HepG2 (cell line): ENCODE measurements at regions not wholly inside any gene's neighbourhood (a gene's known extent, or its start where the extent isn't known, plus 50 kb on each side); places are given as distances from the start of the nearest gene placed in this dataset.

Experiments
- ATAC-seq: fragments of 200-7000 bp; cut with Tn5 transposase; 3 replicates; pipeline ENCODE4 v1.9.1; 2020; ENCODE audit warnings: mild to moderate bottlenecking, moderate library complexity
- BruUV-seq: library from RNA; stranded (reverse); fragments of 400-500 nt; replicated peaks from 2 replicates; lab custom pipeline; 2021; lab: Mats Ljungman, UMichigan
- CTCF ChIA-PET: fragments of 300-600 bp; formaldehyde crosslinking; extraction: SDS; loops from one replicate; lab custom pipeline; 2021; ENCODE audit warnings: low total read pairs, inconsistent platforms, low intra/inter-chr PET ratio; lab: Yijun Ruan, JAX
- POLR2A ChIA-PET: fragments of 350-600 bp; sonication (Branson Sonifier 250); formaldehyde crosslinking; loops from one replicate; lab custom pipeline; 2020; ENCODE audit warnings: antibody characterized with exemption, inconsistent platforms; lab: Yijun Ruan, JAX
- DNase-seq: peaks from one replicate; pipeline ENCODE4 v3.0.0-alpha.2; 2015; ENCODE audit warnings: low spot score
- FAIRE-seq: peaks from 3 replicates; lab custom pipeline; 2011; peaks lifted over from hg19 to GRCh38; lab: Jason Lieb, UNC
- H2AFZ ChIP-seq: one replicate; pipeline ENCODE4 v1.6.1; 2011; ENCODE audit warnings: low read length, inconsistent platforms
- H3K27ac ChIP-seq: fragments of 300-600 bp; 3 replicates; pipeline ENCODE4 v1.8.0; 2011; ENCODE audit warnings: mixed run types, mild to moderate bottlenecking, mixed read lengths, low read length, inconsistent platforms; ENCODE audit not compliant: insufficient read depth; ENCODE audit errors: extremely low read length
- H3K27me3 ChIP-seq, 2 experiments: fragments of 200-600 bp in 1 of 2; 2 replicates in 1 of 2; 3 replicates in 1 of 2; pipeline versions ENCODE4 v1.6.0 to v1.8.0; 2011; ENCODE audit warnings: low read length in 2 of 2, mild to moderate bottlenecking in 2 of 2, moderate library complexity in 2 of 2, inconsistent platforms in 1 of 2; ENCODE audit not compliant: insufficient read depth in 2 of 2, control insufficient read depth in 1 of 2
- H3K36me3 ChIP-seq, 2 experiments: fragments of 200-600 bp in 1 of 2; replicated peaks in 1 of 2; 2 replicates in 1 of 2; 3 replicates in 1 of 2; pipeline versions ENCODE4 v1.5.1 to v1.8.0; 2011; ENCODE audit warnings: low read length in 2 of 2, inconsistent platforms in 1 of 2; ENCODE audit not compliant: insufficient read depth in 2 of 2, control insufficient read depth in 1 of 2
- H3K4me1 ChIP-seq: 2 replicates; pipeline ENCODE4 v1.5.1; 2012; ENCODE audit warnings: low read length, inconsistent platforms; ENCODE audit not compliant: insufficient read depth
- H3K4me2 ChIP-seq: 2 replicates; pipeline ENCODE4 v1.6.0; 2011; ENCODE audit warnings: low read depth, low read length, inconsistent platforms
- H3K4me3 ChIP-seq, 3 experiments: fragments of 200-600 bp in 1 of 3; sonication (generic), shearing (Covaris generic) in 1 of 3; replicated peaks in 1 of 3; 2 replicates each; pipeline ENCODE4 v1.5.1; 2011 to 2016; ENCODE audit warnings: low read length in 3 of 3, inconsistent platforms in 2 of 3, low read depth in 2 of 3, mild to moderate bottlenecking in 2 of 3, control low read depth in 1 of 3, mixed read lengths in 1 of 3; ENCODE audit not compliant: insufficient read depth in 1 of 3
- H3K79me2 ChIP-seq: one replicate; pipeline ENCODE4 v1.6.1; 2011; ENCODE audit warnings: low read length, inconsistent platforms; ENCODE audit not compliant: insufficient read depth
- H3K9ac ChIP-seq: 2 replicates; pipeline ENCODE4 v1.6.0; 2011; ENCODE audit warnings: mild to moderate bottlenecking, low read depth, low read length, inconsistent platforms; ENCODE audit not compliant: insufficient read depth
- H3K9me3 ChIP-seq: 2 replicates; pipeline ENCODE4 v1.5.1; 2012; ENCODE audit warnings: mild to moderate bottlenecking, low read length
- H4K20me1 ChIP-seq: 2 replicates; pipeline ENCODE4 v1.6.0; 2011; ENCODE audit warnings: inconsistent platforms, mild to moderate bottlenecking, low read length, moderate library complexity; ENCODE audit not compliant: insufficient read depth
- FOXK1 ChIP-seq: sonication (generic); formaldehyde crosslinking; IDR thresholded peaks from 2 replicates; pipeline ENCODE4 v1.4.0; 2020; ENCODE audit warnings: low read depth, missing genetic modification reagents, borderline replicate concordance
- KLF13 ChIP-seq: sonication (generic); formaldehyde crosslinking; IDR thresholded peaks from 2 replicates; pipeline ENCODE4 v1.4.0; 2020; ENCODE audit warnings: mild to moderate bottlenecking, missing genetic modification reagents
- MAFK ChIP-seq, 2 experiments: IDR thresholded peaks in 1 of 2; conservative IDR thresholded peaks in 1 of 2; 2 replicates each; pipeline ENCODE4 v1.6.1; 2011; ENCODE audit warnings: improper control_type of control experiment in 2 of 2, low read length in 2 of 2
- NR2C2 ChIP-seq: sonication (generic); formaldehyde crosslinking; IDR thresholded peaks from 2 replicates; pipeline ENCODE4 v1.4.0; 2020; ENCODE audit warnings: missing genetic modification reagents, mild to moderate bottlenecking, moderate library complexity, borderline replicate concordance
- TBL1XR1 ChIP-seq: fragments of 150-350 bp; IDR thresholded peaks from 2 replicates; pipeline ENCODE4 v1.6.1; 2014; ENCODE audit warnings: borderline replicate concordance, low read length; ENCODE audit not compliant: partially characterized antibody
- ZMYM4 ChIP-seq: sonication (generic); formaldehyde crosslinking; IDR thresholded peaks from 2 replicates; pipeline ENCODE4 v1.8.1; 2023; ENCODE audit warnings: mild to moderate bottlenecking, missing genetic modification reagents
- ZNF138 ChIP-seq: sonication (generic); formaldehyde crosslinking; IDR thresholded peaks from 2 replicates; pipeline ENCODE4 v1.5.0; 2020; ENCODE audit warnings: mild to moderate bottlenecking, low read depth, missing genetic modification reagents
- ZNF276 ChIP-seq: sonication (generic); formaldehyde crosslinking; IDR thresholded peaks from 2 replicates; pipeline ENCODE4 v1.4.0; 2020; ENCODE audit warnings: mild to moderate bottlenecking, low read depth, missing genetic modification reagents
- ZNF30 ChIP-seq: sonication (generic); formaldehyde crosslinking; IDR thresholded peaks from 2 replicates; pipeline ENCODE4 v1.5.0; 2020; ENCODE audit warnings: mild to moderate bottlenecking, missing genetic modification reagents
- ZNF615 ChIP-seq: sonication (generic); formaldehyde crosslinking; IDR thresholded peaks from 2 replicates; pipeline ENCODE4 v1.5.0; 2020; ENCODE audit warnings: mild to moderate bottlenecking, missing genetic modification reagents, borderline replicate concordance
- WGBS: methylation state at CpG from one replicate; pipeline ENCODE4 v1.1.6; 2017; ENCODE audit warnings: low lambda C conversion rate; 5-methylcytosine and 5-hydroxymethylcytosine counted together
- in situ Hi-C: cut with HindIII; loops from 2 replicates; pipeline ENCODE4 v1.10.0; 2017; ENCODE audit warnings: low pct_unique_long_range_greater_than_20kb; ENCODE audit not compliant: extremely low pct_ligation_motif_present
- intact Hi-C: fragments of 100-400 bp; cut with micrococcal nuclease; formaldehyde crosslinking; loops from one replicate; pipeline ENCODE4 v1.10.0; 2022; ENCODE audit not compliant: unreplicated experiment

GRCh38 chr1:193388683-193389082 lies 202.3 kb upstream of the B3GALT2 start:
- Histone ChIP-seq H3K9ac (no peak overlapping the region), H2AFZ (no peak overlapping the region), H3K4me3 (no peak overlapping the region), H3K4me1 (no peaks in the 10 kb centered on the region), H3K36me3 (no peaks in the 10 kb centered on the region), H3K9me3 (no peaks in the 10 kb centered on the region), H3K4me2 (no peak overlapping the region), H4K20me1 (no peaks in the 10 kb centered on the region), H3K27me3 (no peaks in the 10 kb centered on the region), H3K27ac (no peak overlapping the region), H3K79me2 (no peaks in the 10 kb centered on the region)
- WGBS, result 63% methylated on average over 3 of the region's 5 CpGs
- no TSS peak for BruUV-seq
- DNase-seq, result no peak
- POLR2A ChIA-PET, result no interaction called here
- no peak for ATAC-seq
- intact Hi-C loops, result no loop called here
- in situ Hi-C loops, result no loop called here
- no peak for FAIRE-seq
- CTCF ChIA-PET, result no interaction called here
- TF ChIP-seq ZMYM4 (CRISPR knock-in tag), result no peak
- no peak for TF ChIP-seq ZNF138 (CRISPR knock-in tag)
- no peak for TF ChIP-seq NR2C2
- no peak for TF ChIP-seq ZNF276 (CRISPR knock-in tag)
- no peak for TF ChIP-seq FOXK1 (CRISPR knock-in tag)
- no peak for TF ChIP-seq ZNF30 (CRISPR knock-in tag)
- TF ChIP-seq ZNF615 (CRISPR knock-in tag), result no peak
- no peak for TF ChIP-seq MAFK (conservative IDR thresholded peaks at IDR 0.05 in 1 of 2, IDR thresholded peaks at IDR 0.05 in 1 of 2; ENCODE audit: low read length in 2 of 2)
- no peak for TF ChIP-seq TBL1XR1
- TF ChIP-seq KLF13 (CRISPR knock-in tag), result no peak
